ENCODE measurements at regions not wholly inside any gene's neighbourhood (a gene's known extent, or its start where the extent isn't known, plus 50 kb on each side); places are given as distances from the start of the nearest gene placed in this dataset.

- Histone ChIP-seq H3K36me3 (ENCODE audit: control insufficient read depth, low read depth, low read length) (no peaks in the 10 kb centered on the region), H3K27me3 (ENCODE audit: control insufficient read depth, insufficient read depth, low read length) (no peaks in the 10 kb centered on the region), H3K4me1 (ENCODE audit: control insufficient read depth, low read depth, low read length) (peaks cover 11% of the 10 kb centered on the region), H3K4me3 (ENCODE audit: low read length) (no peak overlapping the region), H3K9me3 (ENCODE audit: control insufficient read depth, low read depth, low read length) (no peaks in the 10 kb centered on the region), H3K27ac (ENCODE audit: low read length) (no peak overlapping the region), H3K9ac (ENCODE audit: low read length) (no peak overlapping the region)
Observed at GRCh38 chr1:29438991-29439390, 202.7 kb downstream of the PTPRU start.

- no peak overlapping the region for H3K9ac ChIP-seq (ENCODE audit: low read length)
- no peak overlapping the region for H3K4me3 ChIP-seq (ENCODE audit: low read length)
- no peaks in the 10 kb centered on the region for H3K36me3 ChIP-seq (ENCODE audit: control insufficient read depth, low read depth, low read length)
- no peaks in the 10 kb centered on the region for H3K27me3 ChIP-seq (ENCODE audit: control insufficient read depth, insufficient read depth, low read length)
- H3K9me3 ChIP-seq (ENCODE audit: control insufficient read depth, low read depth, low read length): no peaks in the 10 kb centered on the region
- peaks cover 2% of the 10 kb centered on the region for H3K4me1 ChIP-seq (ENCODE audit: control insufficient read depth, low read depth, low read length)
- H3K27ac ChIP-seq (ENCODE audit: low read length): no peak overlapping the region
Observed at GRCh38 chr1:29437946-29438345, 201.6 kb downstream of the PTPRU start.

GRCh38 chr1:29436181-29436785 lies 200.0 kb downstream of the PTPRU start:
- Histone ChIP-seq H3K27me3 (ENCODE audit: control insufficient read depth, insufficient read depth, low read length) (no peaks in the 10 kb centered on the region), H3K9me3 (ENCODE audit: control insufficient read depth, low read depth, low read length) (no peaks in the 10 kb centered on the region), H3K9ac (ENCODE audit: low read length) (no peak overlapping the region), H3K36me3 (ENCODE audit: control insufficient read depth, low read depth, low read length) (no peaks in the 10 kb centered on the region), H3K4me1 (ENCODE audit: control insufficient read depth, low read depth, low read length) (no peaks in the 10 kb centered on the region), H3K27ac (ENCODE audit: low read length) (no peak overlapping the region), H3K4me3 (ENCODE audit: low read length) (no peak overlapping the region)

- no peaks in the 10 kb centered on the region for H3K36me3 ChIP-seq (ENCODE audit: control insufficient read depth, low read depth, low read length)
- no peaks in the 10 kb centered on the region for H3K27me3 ChIP-seq (ENCODE audit: control insufficient read depth, insufficient read depth, low read length)
- H3K27ac ChIP-seq (ENCODE audit: low read length): no peak overlapping the region
- no peaks in the 10 kb centered on the region for H3K9me3 ChIP-seq (ENCODE audit: control insufficient read depth, low read depth, low read length)
- H3K4me1 ChIP-seq (ENCODE audit: control insufficient read depth, low read depth, low read length): no peaks in the 10 kb centered on the region
- no peak overlapping the region for H3K4me3 ChIP-seq (ENCODE audit: low read length)
- no peak overlapping the region for H3K9ac ChIP-seq (ENCODE audit: low read length)
Observed at GRCh38 chr1:29433830-29434229, 197.5 kb downstream of the PTPRU start.

- Histone ChIP-seq H3K9me3 (ENCODE audit: control insufficient read depth, low read depth, low read length) (no peaks in the 10 kb centered on the region), H3K36me3 (ENCODE audit: control insufficient read depth, low read depth, low read length) (no peaks in the 10 kb centered on the region), H3K9ac (ENCODE audit: low read length) (no peak overlapping the region), H3K27me3 (ENCODE audit: control insufficient read depth, insufficient read depth, low read length) (no peaks in the 10 kb centered on the region), H3K4me3 (ENCODE audit: low read length) (no peak overlapping the region), H3K4me1 (ENCODE audit: control insufficient read depth, low read depth, low read length) (no peaks in the 10 kb centered on the region), H3K27ac (ENCODE audit: low read length) (no peak overlapping the region)
Observed at GRCh38 chr1:29431138-29431537, 194.8 kb downstream of the PTPRU start.

- no peaks in the 10 kb centered on the region for H3K9me3 ChIP-seq (ENCODE audit: control insufficient read depth, low read depth, low read length)
- no peaks in the 10 kb centered on the region for H3K27me3 ChIP-seq (ENCODE audit: control insufficient read depth, insufficient read depth, low read length)
- H3K4me1 ChIP-seq (ENCODE audit: control insufficient read depth, low read depth, low read length): no peaks in the 10 kb centered on the region
- no peak overlapping the region for H3K9ac ChIP-seq (ENCODE audit: low read length)
- H3K4me3 ChIP-seq (ENCODE audit: low read length): no peak overlapping the region
- H3K36me3 ChIP-seq (ENCODE audit: control insufficient read depth, low read depth, low read length): no peaks in the 10 kb centered on the region
- H3K27ac ChIP-seq (ENCODE audit: low read length): no peak overlapping the region
Observed at GRCh38 chr1:29429656-29430055, 193.3 kb downstream of the PTPRU start.

GRCh38 chr1:29428997-29429396 lies 192.7 kb downstream of the PTPRU start:
- no peak overlapping the region for H3K27ac ChIP-seq (ENCODE audit: low read length)
- H3K36me3 ChIP-seq (ENCODE audit: control insufficient read depth, low read depth, low read length): no peaks in the 10 kb centered on the region
- H3K4me1 ChIP-seq (ENCODE audit: control insufficient read depth, low read depth, low read length): no peaks in the 10 kb centered on the region
- no peak overlapping the region for H3K4me3 ChIP-seq (ENCODE audit: low read length)
- no peaks in the 10 kb centered on the region for H3K9me3 ChIP-seq (ENCODE audit: control insufficient read depth, low read depth, low read length)
- H3K27me3 ChIP-seq (ENCODE audit: control insufficient read depth, insufficient read depth, low read length): no peaks in the 10 kb centered on the region
- no peak overlapping the region for H3K9ac ChIP-seq (ENCODE audit: low read length)

GRCh38 chr1:29428280-29428615 lies 191.9 kb downstream of the PTPRU start:
- Histone ChIP-seq H3K27ac (ENCODE audit: low read length) (no peak overlapping the region), H3K9ac (ENCODE audit: low read length) (no peak overlapping the region), H3K36me3 (ENCODE audit: control insufficient read depth, low read depth, low read length) (no peaks in the 10 kb centered on the region)

GRCh38 chr1:29427614-29428279 lies 191.4 kb downstream of the PTPRU start:
- Histone ChIP-seq H3K9me3 (ENCODE audit: control insufficient read depth, low read depth, low read length) (no peaks in the 10 kb centered on the region), H3K4me3 (ENCODE audit: low read length) (no peak overlapping the region), H3K27ac (ENCODE audit: low read length) (no peak overlapping the region)

More at GRCh38 chr1:29428280-29428615, 191.9 kb downstream of the PTPRU start:
- H3K4me1 ChIP-seq (ENCODE audit: control insufficient read depth, low read depth, low read length): no peaks in the 10 kb centered on the region
- no peak overlapping the region for H3K4me3 ChIP-seq (ENCODE audit: low read length)
- no peaks in the 10 kb centered on the region for H3K9me3 ChIP-seq (ENCODE audit: control insufficient read depth, low read depth, low read length)
- no peaks in the 10 kb centered on the region for H3K27me3 ChIP-seq (ENCODE audit: control insufficient read depth, insufficient read depth, low read length)

GRCh38 chr1:29426701-29427279 lies 190.5 kb downstream of the PTPRU start:
- H3K4me3 ChIP-seq (ENCODE audit: low read length): no peak overlapping the region
- no peaks in the 10 kb centered on the region for H3K9me3 ChIP-seq (ENCODE audit: control insufficient read depth, low read depth, low read length)
- H3K27me3 ChIP-seq (ENCODE audit: control insufficient read depth, insufficient read depth, low read length): no peaks in the 10 kb centered on the region
- H3K9ac ChIP-seq (ENCODE audit: low read length): no peak overlapping the region
- H3K4me1 ChIP-seq (ENCODE audit: control insufficient read depth, low read depth, low read length): no peaks in the 10 kb centered on the region
- H3K27ac ChIP-seq (ENCODE audit: low read length): no peak overlapping the region
- no peaks in the 10 kb centered on the region for H3K36me3 ChIP-seq (ENCODE audit: control insufficient read depth, low read depth, low read length)

More at GRCh38 chr1:29427614-29428279, 191.4 kb downstream of the PTPRU start:
- H3K36me3 ChIP-seq (ENCODE audit: control insufficient read depth, low read depth, low read length): no peaks in the 10 kb centered on the region
- H3K27me3 ChIP-seq (ENCODE audit: control insufficient read depth, insufficient read depth, low read length): no peaks in the 10 kb centered on the region
- no peak overlapping the region for H3K9ac ChIP-seq (ENCODE audit: low read length)
- no peaks in the 10 kb centered on the region for H3K4me1 ChIP-seq (ENCODE audit: control insufficient read depth, low read depth, low read length)

- Histone ChIP-seq H3K9me3 (ENCODE audit: control insufficient read depth, low read depth, low read length) (no peaks in the 10 kb centered on the region), H3K4me1 (ENCODE audit: control insufficient read depth, low read depth, low read length) (no peaks in the 10 kb centered on the region), H3K27ac (ENCODE audit: low read length) (no peak overlapping the region), H3K4me3 (ENCODE audit: low read length) (no peak overlapping the region), H3K36me3 (ENCODE audit: control insufficient read depth, low read depth, low read length) (no peaks in the 10 kb centered on the region), H3K9ac (ENCODE audit: low read length) (no peak overlapping the region), H3K27me3 (ENCODE audit: control insufficient read depth, insufficient read depth, low read length) (no peaks in the 10 kb centered on the region)
Observed at GRCh38 chr1:29425631-29426030, 189.3 kb downstream of the PTPRU start.

GRCh38 chr1:29424266-29424665 lies 187.9 kb downstream of the PTPRU start:
- Histone ChIP-seq H3K9me3 (ENCODE audit: control insufficient read depth, low read depth, low read length) (no peaks in the 10 kb centered on the region), H3K4me3 (ENCODE audit: low read length) (no peak overlapping the region), H3K9ac (ENCODE audit: low read length) (no peak overlapping the region), H3K27me3 (ENCODE audit: control insufficient read depth, insufficient read depth, low read length) (no peaks in the 10 kb centered on the region), H3K27ac (ENCODE audit: low read length) (no peak overlapping the region), H3K4me1 (ENCODE audit: control insufficient read depth, low read depth, low read length) (no peaks in the 10 kb centered on the region), H3K36me3 (ENCODE audit: control insufficient read depth, low read depth, low read length) (no peaks in the 10 kb centered on the region)

Measured in iPS-18a (cell line).